Panc1 (cell line): ENCODE measurements at regions not wholly inside any gene's neighbourhood (a gene's known extent, or its start where the extent isn't known, plus 50 kb on each side); places are given as distances from the start of the nearest gene placed in this dataset.

ENCODE experiments used
- ATAC-seq: fragments of 200-7000 bp; cut with Tn5 transposase; 2 replicates; pipeline ENCODE4 v1.9.1; 2020; ENCODE audit warnings: mild to moderate bottlenecking, moderate library complexity
- BruUV-seq: library from RNA; stranded (reverse); fragments of 400-500 nt; replicated peaks from 2 replicates; lab custom pipeline; 2021; lab: Mats Ljungman, UMichigan
- CTCF ChIA-PET: fragments of 300-600 bp; sonication (Branson Sonifier 250); formaldehyde crosslinking; loops from one replicate; lab custom pipeline; 2022; ENCODE audit warnings: antibody characterized with exemption; lab: Charles Lee
- POLR2A ChIA-PET: fragments of 300-600 bp; sonication (Branson Sonifier 250); formaldehyde crosslinking; loops from one replicate; lab custom pipeline; 2022; ENCODE audit warnings: antibody characterized with exemption; lab: Charles Lee
- DNase-seq: peaks from one replicate; pipeline ENCODE4 v3.0.0-alpha.2; 2010; ENCODE audit warnings: low read depth, low spot score
- H3K27ac ChIP-seq: 2 replicates; pipeline ENCODE4 v1.5.1; 2011; ENCODE audit warnings: mild to moderate bottlenecking, low read length, inconsistent platforms
- H3K27me3 ChIP-seq: fragments of 200-500 bp; sonication (Bioruptor generic); 2 replicates; pipeline ENCODE4 v1.6.0; 2014; ENCODE audit warnings: low read length, inconsistent platforms; ENCODE audit not compliant: control insufficient read depth, insufficient read depth
- H3K36me3 ChIP-seq: fragments of 200-500 bp; sonication (Bioruptor generic); 2 replicates; pipeline ENCODE4 v1.5.1; 2014; ENCODE audit warnings: inconsistent platforms, mild to moderate bottlenecking, low read length, moderate library complexity; ENCODE audit not compliant: control insufficient read depth, insufficient read depth
- H3K4me1 ChIP-seq: 2 replicates; pipeline ENCODE4 v1.5.1; 2011; ENCODE audit warnings: inconsistent platforms, mild to moderate bottlenecking, low read length, moderate library complexity; ENCODE audit not compliant: control insufficient read depth, insufficient read depth
- H3K4me3 ChIP-seq, 2 experiments: 2 replicates each; pipeline ENCODE4 v1.5.1; 2011 to 2012; ENCODE audit warnings: low read depth in 2 of 2, low read length in 2 of 2, mild to moderate bottlenecking in 2 of 2, inconsistent platforms in 1 of 2, moderate library complexity in 1 of 2
- H3K9me3 ChIP-seq: fragments of 200-500 bp; sonication (Bioruptor generic); 2 replicates; pipeline ENCODE4 v1.5.1; 2014; ENCODE audit warnings: low read depth, mild to moderate bottlenecking, inconsistent platforms, low read length, moderate library complexity; ENCODE audit not compliant: control insufficient read depth, insufficient read depth
- POLR2AphosphoS5 ChIP-seq: IDR thresholded peaks from 2 replicates; pipeline ENCODE4 v1.6.1; 2012; ENCODE audit warnings: mild to moderate bottlenecking, low read depth, low read length, moderate library complexity
- SIN3A ChIP-seq: IDR thresholded peaks from 2 replicates; pipeline ENCODE4 v1.6.1; 2012; ENCODE audit warnings: low read depth, mild to moderate bottlenecking, low read length, moderate library complexity, borderline replicate concordance; ENCODE audit not compliant: insufficient read depth
- TCF7L2 ChIP-seq: IDR thresholded peaks from 2 replicates; pipeline ENCODE4 v1.6.1; 2011; ENCODE audit warnings: mild to moderate bottlenecking, low read depth, low read length, inconsistent platforms
- in situ Hi-C: cut with HindIII; loops from 2 replicates; pipeline ENCODE4 v1.10.0; 2016; ENCODE audit warnings: low sequenced_read_pairs, low pct_unique_long_range_greater_than_20kb
- intact Hi-C: fragments of 100-400 bp; cut with micrococcal nuclease; formaldehyde crosslinking; loops from one replicate; pipeline ENCODE4 v1.10.0; 2022; ENCODE audit not compliant: unreplicated experiment
- TF ChIP-seq, protein P1 (sequence below), 2 experiments: IDR thresholded peaks; 2 replicates each; pipeline ENCODE4 v1.6.1; 2011 to 2012; ENCODE audit warnings: low read depth in 2 of 2, control low read depth in 1 of 2, low read length in 1 of 2, mild to moderate bottlenecking in 1 of 2, moderate library complexity in 1 of 2; ENCODE audit not compliant: insufficient read depth in 1 of 2
- TF ChIP-seq, protein P2 (sequence below): fragments of 450-650 bp; IDR thresholded peaks from 2 replicates; pipeline ENCODE4 v1.5.1; 2017; ENCODE audit warnings: mild to moderate bottlenecking

DNA sequence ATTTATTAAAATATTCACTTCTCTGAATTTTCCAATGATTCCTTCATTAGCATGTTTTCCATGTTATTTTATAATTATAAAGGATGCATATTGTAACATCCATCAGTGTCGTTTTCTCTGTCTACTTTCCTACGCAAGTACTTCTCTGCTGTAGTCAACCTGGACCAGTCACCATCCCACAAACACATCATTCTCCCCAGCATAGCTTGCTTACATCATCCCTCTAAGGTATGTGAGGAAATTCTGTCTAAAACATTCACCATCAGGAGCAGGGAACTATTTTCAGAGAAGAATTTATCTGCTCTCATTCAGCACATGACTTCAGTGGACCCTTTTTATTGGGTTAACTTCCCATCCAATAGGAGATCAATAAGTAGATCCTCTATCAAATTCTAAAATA lies 806.1 kb upstream of the ARGLU1 start:
- DNase-seq (no peak), ATAC-seq (no peak)
- Histone ChIP-seq H3K4me1 (no peaks in the 10 kb centered on the region), H3K4me3 (no peak overlapping the region), H3K9me3 (no peaks in the 10 kb centered on the region), H3K27me3 (no peaks in the 10 kb centered on the region), H3K36me3 (no peaks in the 10 kb centered on the region), H3K27ac (no peak overlapping the region)
- TF ChIP-seq, protein P1, sequence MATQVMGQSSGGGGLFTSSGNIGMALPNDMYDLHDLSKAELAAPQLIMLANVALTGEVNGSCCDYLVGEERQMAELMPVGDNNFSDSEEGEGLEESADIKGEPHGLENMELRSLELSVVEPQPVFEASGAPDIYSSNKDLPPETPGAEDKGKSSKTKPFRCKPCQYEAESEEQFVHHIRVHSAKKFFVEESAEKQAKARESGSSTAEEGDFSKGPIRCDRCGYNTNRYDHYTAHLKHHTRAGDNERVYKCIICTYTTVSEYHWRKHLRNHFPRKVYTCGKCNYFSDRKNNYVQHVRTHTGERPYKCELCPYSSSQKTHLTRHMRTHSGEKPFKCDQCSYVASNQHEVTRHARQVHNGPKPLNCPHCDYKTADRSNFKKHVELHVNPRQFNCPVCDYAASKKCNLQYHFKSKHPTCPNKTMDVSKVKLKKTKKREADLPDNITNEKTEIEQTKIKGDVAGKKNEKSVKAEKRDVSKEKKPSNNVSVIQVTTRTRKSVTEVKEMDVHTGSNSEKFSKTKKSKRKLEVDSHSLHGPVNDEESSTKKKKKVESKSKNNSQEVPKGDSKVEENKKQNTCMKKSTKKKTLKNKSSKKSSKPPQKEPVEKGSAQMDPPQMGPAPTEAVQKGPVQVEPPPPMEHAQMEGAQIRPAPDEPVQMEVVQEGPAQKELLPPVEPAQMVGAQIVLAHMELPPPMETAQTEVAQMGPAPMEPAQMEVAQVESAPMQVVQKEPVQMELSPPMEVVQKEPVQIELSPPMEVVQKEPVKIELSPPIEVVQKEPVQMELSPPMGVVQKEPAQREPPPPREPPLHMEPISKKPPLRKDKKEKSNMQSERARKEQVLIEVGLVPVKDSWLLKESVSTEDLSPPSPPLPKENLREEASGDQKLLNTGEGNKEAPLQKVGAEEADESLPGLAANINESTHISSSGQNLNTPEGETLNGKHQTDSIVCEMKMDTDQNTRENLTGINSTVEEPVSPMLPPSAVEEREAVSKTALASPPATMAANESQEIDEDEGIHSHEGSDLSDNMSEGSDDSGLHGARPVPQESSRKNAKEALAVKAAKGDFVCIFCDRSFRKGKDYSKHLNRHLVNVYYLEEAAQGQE (IDR thresholded peaks at IDR 0.05; ENCODE audit: insufficient read depth in 1 of 2, low read depth in 2 of 2, low read length in 1 of 2) = no peak
- no peak for TF ChIP-seq SIN3A
- TF ChIP-seq, protein P2, sequence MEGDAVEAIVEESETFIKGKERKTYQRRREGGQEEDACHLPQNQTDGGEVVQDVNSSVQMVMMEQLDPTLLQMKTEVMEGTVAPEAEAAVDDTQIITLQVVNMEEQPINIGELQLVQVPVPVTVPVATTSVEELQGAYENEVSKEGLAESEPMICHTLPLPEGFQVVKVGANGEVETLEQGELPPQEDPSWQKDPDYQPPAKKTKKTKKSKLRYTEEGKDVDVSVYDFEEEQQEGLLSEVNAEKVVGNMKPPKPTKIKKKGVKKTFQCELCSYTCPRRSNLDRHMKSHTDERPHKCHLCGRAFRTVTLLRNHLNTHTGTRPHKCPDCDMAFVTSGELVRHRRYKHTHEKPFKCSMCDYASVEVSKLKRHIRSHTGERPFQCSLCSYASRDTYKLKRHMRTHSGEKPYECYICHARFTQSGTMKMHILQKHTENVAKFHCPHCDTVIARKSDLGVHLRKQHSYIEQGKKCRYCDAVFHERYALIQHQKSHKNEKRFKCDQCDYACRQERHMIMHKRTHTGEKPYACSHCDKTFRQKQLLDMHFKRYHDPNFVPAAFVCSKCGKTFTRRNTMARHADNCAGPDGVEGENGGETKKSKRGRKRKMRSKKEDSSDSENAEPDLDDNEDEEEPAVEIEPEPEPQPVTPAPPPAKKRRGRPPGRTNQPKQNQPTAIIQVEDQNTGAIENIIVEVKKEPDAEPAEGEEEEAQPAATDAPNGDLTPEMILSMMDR = no peak
- TF ChIP-seq TCF7L2 = no peak
- TF ChIP-seq POLR2AphosphoS5 = no peak
- CTCF ChIA-PET = no interaction called here
- no TSS peak for BruUV-seq
- intact Hi-C loops (loop anchor here (10.0 kb wide), 1 partner anchor 491 kb away; a partner anchor contains a TSS), in situ Hi-C loops (no loop called here)
- POLR2A ChIA-PET = no interaction called here

DNA sequence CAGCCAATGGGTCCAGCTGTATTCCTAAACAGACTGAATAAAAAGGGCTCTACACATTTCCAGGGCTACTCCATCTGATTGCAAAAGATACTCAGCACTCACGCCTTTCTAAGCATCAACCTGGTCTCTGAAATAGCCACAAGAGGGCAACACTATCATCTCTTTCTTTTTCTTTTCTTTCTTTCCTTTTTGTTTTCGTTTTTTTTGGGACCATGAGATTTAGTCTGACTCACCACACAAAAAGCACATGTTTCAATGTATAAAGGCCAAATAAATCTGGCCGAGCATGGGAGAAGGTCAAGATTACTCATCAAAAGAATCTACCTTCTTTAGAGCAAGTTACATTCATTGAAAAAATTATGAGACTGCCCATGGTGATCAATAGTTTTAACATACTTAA lies 805.6 kb upstream of the ARGLU1 start:
- ATAC-seq (no peak), DNase-seq (no peak)
- Histone ChIP-seq H3K4me3 (no peak overlapping the region), H3K27ac (no peak overlapping the region), H3K4me1 (no peaks in the 10 kb centered on the region), H3K27me3 (no peaks in the 10 kb centered on the region), H3K36me3 (no peaks in the 10 kb centered on the region), H3K9me3 (no peaks in the 10 kb centered on the region)
- CTCF ChIA-PET = no interaction called here
- POLR2A ChIA-PET = no interaction called here
- no TSS peak for BruUV-seq
- intact Hi-C loops (loop anchor here (10.0 kb wide), 1 partner anchor 491 kb away; a partner anchor contains a TSS), in situ Hi-C loops (no loop called here)
- TF ChIP-seq TCF7L2 (no peak), SIN3A (no peak), POLR2AphosphoS5 (no peak)
- TF ChIP-seq, protein P1 (IDR thresholded peaks at IDR 0.05; ENCODE audit: insufficient read depth in 1 of 2, low read depth in 2 of 2, low read length in 1 of 2) = no peak
- TF ChIP-seq, protein P2 = peak; percentile 34; the same call in 1 of the 2 replicates
